Right cardiac atrium (tissue), 5 donors: ENCODE measurements at regions not wholly inside any gene's neighbourhood (a gene's known extent, or its start where the extent isn't known, plus 50 kb on each side); places are given as distances from the start of the nearest gene placed in this dataset.

Experiments used
- ATAC-seq, 2 donors: fragments of 200-7000 bp; cut with Tn5 transposase; one replicate each; pipeline versions ENCODE4 v1.8.0 to v1.9.1; 2020; ENCODE audit warnings: moderate library complexity in 2 of 2, mild to moderate bottlenecking in 1 of 2
- DNase-seq, 3 donors: peaks; one replicate each; pipeline ENCODE4 v3.0.0-alpha.2; 2020
- H3K27ac ChIP-seq: one replicate; pipeline ENCODE4 v1.5.1; 2013; ENCODE audit warnings: mild to moderate bottlenecking, low read length, control low read depth, moderate library complexity
- H3K27me3 ChIP-seq: one replicate; pipeline ENCODE4 v1.6.1; 2013; ENCODE audit not compliant: control insufficient read depth, insufficient read depth
- H3K4me1 ChIP-seq: one replicate; pipeline ENCODE4 v1.6.1; 2013; ENCODE audit warnings: low read length; ENCODE audit not compliant: control insufficient read depth, insufficient read depth
- H3K4me3 ChIP-seq: one replicate; pipeline ENCODE4 v1.5.1; 2013; ENCODE audit warnings: low read length, control low read depth
- H3K9me3 ChIP-seq: one replicate; pipeline ENCODE4 v1.6.1; 2013; ENCODE audit warnings: low read length; ENCODE audit not compliant: control insufficient read depth
- WGBS: extraction: QIAGEN DNeasy Blood & Tissue Kit; methylation state at CpG from one replicate; pipeline ENCODE4 v1.1.7; 2013; 5-methylcytosine and 5-hydroxymethylcytosine counted together
- intact Hi-C, 4 donors: fragments of 100-400 bp; cut with DNase I; formaldehyde crosslinking; loops; one replicate each; pipeline versions ENCODE4 v1.11.0 to v1.14.0; 2022 to 2023
- donor health status: healthy with polysubstance abuse.
- donor health status: DM: no; HTN: yes; CAD: no.
- donor health status: DM: no; HTN: no; CAD: no.
- donor health status: DM: no; HTN: yes; CAD: no; lungs with severe emphysema.
- donor health status: DM: yes; HTN: yes; CAD: no.

- Histone ChIP-seq H3K4me3 (no peak overlapping the region), H3K9me3 (no peaks in the 10 kb centered on the region), H3K4me1 (no peaks in the 10 kb centered on the region), H3K27me3 (no peaks in the 10 kb centered on the region), H3K27ac (no peak overlapping the region)
- ATAC-seq (no peak), DNase-seq (no peak)
- intact Hi-C loops, result no loop called here
- WGBS, result 76% methylated on average over 6 of the region's 6 CpGs
Observed at GRCh38 chr2:16257322-16258028, 317.1 kb downstream of the MYCN start.

GRCh38 chr2:16256601-16257321 lies 316.4 kb downstream of the MYCN start:
- DNase-seq (no peak), ATAC-seq (no peak)
- no peaks in the 10 kb centered on the region for H3K4me1 ChIP-seq
- H3K9me3 ChIP-seq, result no peaks in the 10 kb centered on the region
- intact Hi-C loops, result no loop called here
- no peaks in the 10 kb centered on the region for H3K27me3 ChIP-seq
- H3K27ac ChIP-seq, result no peak overlapping the region
- 75% methylated on average over 6 of the region's 6 CpGs for WGBS
- H3K4me3 ChIP-seq, result no peak overlapping the region

GRCh38 chr2:16255120-16255519 lies 314.8 kb downstream of the MYCN start:
- DNase-seq (no peak), ATAC-seq (no peak)
- H3K9me3 ChIP-seq, result no peaks in the 10 kb centered on the region
- intact Hi-C loops, result no loop called here
- H3K27ac ChIP-seq, result no peak overlapping the region
- H3K4me1 ChIP-seq, result no peaks in the 10 kb centered on the region
- H3K27me3 ChIP-seq, result no peaks in the 10 kb centered on the region
- H3K4me3 ChIP-seq, result no peak overlapping the region
- WGBS, result 95% methylated on average over 4 of the region's 4 CpGs

- no peaks in the 10 kb centered on the region for H3K27me3 ChIP-seq
- DNase-seq (no peak), ATAC-seq (no peak)
- 87% methylated on average over 3 of the region's 3 CpGs for WGBS
- no peak overlapping the region for H3K4me3 ChIP-seq
- no peaks in the 10 kb centered on the region for H3K9me3 ChIP-seq
- no peaks in the 10 kb centered on the region for H3K4me1 ChIP-seq
- intact Hi-C loops, result no loop called here
- no peak overlapping the region for H3K27ac ChIP-seq
Observed at GRCh38 chr2:16254356-16254965, 314.1 kb downstream of the MYCN start.

GRCh38 chr2:16253291-16253690 lies 312.9 kb downstream of the MYCN start:
- Histone ChIP-seq H3K27ac (no peak overlapping the region), H3K4me3 (no peak overlapping the region), H3K27me3 (no peaks in the 10 kb centered on the region), H3K4me1 (no peaks in the 10 kb centered on the region), H3K9me3 (no peaks in the 10 kb centered on the region)
- WGBS, result 78% methylated on average over 3 of the region's 3 CpGs
- DNase-seq (no peak), ATAC-seq (no peak)
- intact Hi-C loops, result no loop called here

GRCh38 chr2:16252891-16253290 lies 312.5 kb downstream of the MYCN start:
- ATAC-seq, result no peak
- intact Hi-C loops, result no loop called here
- H3K27ac ChIP-seq, result no peak overlapping the region
- H3K27me3 ChIP-seq, result no peaks in the 10 kb centered on the region
- WGBS, result 93% methylated on average over 1 of the region's 1 CpG
- no peaks in the 10 kb centered on the region for H3K9me3 ChIP-seq
- no peak overlapping the region for H3K4me3 ChIP-seq
- DNase-seq, result no peak
- no peaks in the 10 kb centered on the region for H3K4me1 ChIP-seq

- no peaks in the 10 kb centered on the region for H3K4me1 ChIP-seq
- no peaks in the 10 kb centered on the region for H3K9me3 ChIP-seq
- 72% methylated on average over 9 of the region's 9 CpGs for WGBS
- DNase-seq, result no peak
- intact Hi-C loops, result no loop called here
- H3K27ac ChIP-seq, result no peak overlapping the region
- ATAC-seq, result no peak
- no peak overlapping the region for H3K4me3 ChIP-seq
- H3K27me3 ChIP-seq, result no peaks in the 10 kb centered on the region
Observed at GRCh38 chr2:16252251-16252650, 311.9 kb downstream of the MYCN start.

GRCh38 chr2:16251511-16252225 lies 311.3 kb downstream of the MYCN start:
- no peak for DNase-seq
- intact Hi-C loops, result no loop called here

GRCh38 chr2:16250886-16251285 lies 310.5 kb downstream of the MYCN start:
- WGBS, result 85% methylated on average over 5 of the region's 5 CpGs
- Histone ChIP-seq H3K4me3 (no peak overlapping the region), H3K9me3 (no peaks in the 10 kb centered on the region), H3K4me1 (no peaks in the 10 kb centered on the region), H3K27me3 (no peaks in the 10 kb centered on the region), H3K27ac (no peak overlapping the region)
- ATAC-seq (no peak), DNase-seq (no peak)
- intact Hi-C loops, result no loop called here

More at GRCh38 chr2:16251511-16252225, 311.3 kb downstream of the MYCN start:
- Histone ChIP-seq H3K9me3 (no peaks in the 10 kb centered on the region), H3K27me3 (no peaks in the 10 kb centered on the region), H3K4me1 (no peaks in the 10 kb centered on the region), H3K4me3 (no peak overlapping the region), H3K27ac (no peak overlapping the region)
- no peak for ATAC-seq
- 61% methylated on average over 8 of the region's 8 CpGs for WGBS

GRCh38 chr2:16250466-16250865 lies 310.1 kb downstream of the MYCN start:
- ATAC-seq (no peak), DNase-seq (no peak)
- Histone ChIP-seq H3K4me1 (no peaks in the 10 kb centered on the region), H3K27ac (no peak overlapping the region), H3K27me3 (no peaks in the 10 kb centered on the region), H3K9me3 (no peaks in the 10 kb centered on the region), H3K4me3 (no peak overlapping the region)
- intact Hi-C loops, result no loop called here
- WGBS, result 88% methylated on average over 8 of the region's 8 CpGs

- no peak overlapping the region for H3K27ac ChIP-seq
- intact Hi-C loops, result no loop called here
- H3K9me3 ChIP-seq, result no peaks in the 10 kb centered on the region
- no peak overlapping the region for H3K4me3 ChIP-seq
- H3K27me3 ChIP-seq, result no peaks in the 10 kb centered on the region
- no peak for DNase-seq
- ATAC-seq, result no peak
- no peaks in the 10 kb centered on the region for H3K4me1 ChIP-seq
- 84% methylated on average over 1 of the region's 1 CpG for WGBS
Observed at GRCh38 chr2:16250056-16250425, 309.7 kb downstream of the MYCN start.
